ENCODE measurements at regions not wholly inside any gene's neighbourhood (a gene's known extent, or its start where the extent isn't known, plus 50 kb on each side); places are given as distances from the start of the nearest gene placed in this dataset.
"Not testable (repeated sequence)": the region's sequence is repeated elsewhere in the genome, so short reads cannot be mapped to it uniquely, and the experiment has no call there.

- not testable (repeated sequence) for TF ChIP-seq RAD21 (conservative IDR thresholded peaks at IDR 0.05); CTCF (IDR thresholded peaks at IDR 0.05; ENCODE audit: poor library complexity, severe bottlenecking); EZH2 (IDR thresholded peaks at IDR 0.05; ENCODE audit: borderline replicate concordance, insufficient read depth, low read length, poor library complexity, severe bottlenecking); REST (IDR thresholded peaks at IDR 0.05; ENCODE audit: borderline replicate concordance); EP300 (conservative IDR thresholded peaks at IDR 0.05; ENCODE audit: poor library complexity, severe bottlenecking); SMC3 (conservative IDR thresholded peaks at IDR 0.05; ENCODE audit: poor library complexity); POLR2AphosphoS5 (IDR thresholded peaks at IDR 0.05); TAF1 (IDR thresholded peaks at IDR 0.05; ENCODE audit: low read depth); MXI1 (conservative IDR thresholded peaks at IDR 0.05; ENCODE audit: poor library complexity, severe bottlenecking)
These were observed 89.6 kb upstream of the EPCAM start for GRCh38 chr2:47279525-47279924.

All from neural cell (in vitro differentiated cells).